ENCODE measurements at regions not wholly inside any gene's neighbourhood (a gene's known extent, or its start where the extent isn't known, plus 50 kb on each side); places are given as distances from the start of the nearest gene placed in this dataset.

DNA sequence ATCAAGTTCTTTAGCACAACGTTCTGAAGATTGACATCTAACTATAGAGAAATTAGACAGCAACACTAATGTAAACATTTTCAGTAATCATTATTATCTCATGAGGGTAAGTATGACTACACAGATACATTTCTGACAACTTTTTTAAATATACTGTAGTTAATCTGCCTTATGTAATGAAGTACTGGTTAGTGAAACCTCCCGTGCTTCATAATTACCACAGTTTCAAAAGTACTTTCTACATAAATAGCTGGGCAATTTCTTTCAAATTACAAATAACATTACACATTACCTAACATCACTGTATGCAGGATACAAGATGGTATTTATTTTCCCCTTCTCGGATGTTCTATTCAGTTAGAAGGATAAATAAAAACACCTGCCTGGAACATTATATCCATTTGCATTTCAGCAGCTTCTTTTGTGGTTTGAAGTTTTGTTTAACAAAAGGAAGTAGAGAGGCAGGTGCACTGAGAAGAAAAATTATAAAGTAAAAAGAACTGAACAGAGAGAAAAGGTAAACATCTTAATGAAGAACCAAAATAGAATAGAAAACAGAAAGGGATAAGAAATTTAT, 1241.5 kb upstream of the GBE1 start:
- TF ChIP-seq HOXB13 (CRISPR knock-in tag; IDR thresholded peaks at IDR 0.05; ENCODE audit: low read depth) = no peak
- TF ChIP-seq GATA3 (IDR thresholded peaks at IDR 0.05; ENCODE audit: borderline replicate concordance) = no peak
- no peak for TF ChIP-seq ZSCAN20 (CRISPR knock-in tag; IDR thresholded peaks at IDR 0.05)
- TF ChIP-seq, protein P1, sequence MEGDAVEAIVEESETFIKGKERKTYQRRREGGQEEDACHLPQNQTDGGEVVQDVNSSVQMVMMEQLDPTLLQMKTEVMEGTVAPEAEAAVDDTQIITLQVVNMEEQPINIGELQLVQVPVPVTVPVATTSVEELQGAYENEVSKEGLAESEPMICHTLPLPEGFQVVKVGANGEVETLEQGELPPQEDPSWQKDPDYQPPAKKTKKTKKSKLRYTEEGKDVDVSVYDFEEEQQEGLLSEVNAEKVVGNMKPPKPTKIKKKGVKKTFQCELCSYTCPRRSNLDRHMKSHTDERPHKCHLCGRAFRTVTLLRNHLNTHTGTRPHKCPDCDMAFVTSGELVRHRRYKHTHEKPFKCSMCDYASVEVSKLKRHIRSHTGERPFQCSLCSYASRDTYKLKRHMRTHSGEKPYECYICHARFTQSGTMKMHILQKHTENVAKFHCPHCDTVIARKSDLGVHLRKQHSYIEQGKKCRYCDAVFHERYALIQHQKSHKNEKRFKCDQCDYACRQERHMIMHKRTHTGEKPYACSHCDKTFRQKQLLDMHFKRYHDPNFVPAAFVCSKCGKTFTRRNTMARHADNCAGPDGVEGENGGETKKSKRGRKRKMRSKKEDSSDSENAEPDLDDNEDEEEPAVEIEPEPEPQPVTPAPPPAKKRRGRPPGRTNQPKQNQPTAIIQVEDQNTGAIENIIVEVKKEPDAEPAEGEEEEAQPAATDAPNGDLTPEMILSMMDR (IDR thresholded peaks at IDR 0.05) = no peak
- no peak for TF ChIP-seq RFX5 (IDR thresholded peaks at IDR 0.05)
- no peak for TF ChIP-seq POLR2A (IDR thresholded peaks at IDR 0.05; ENCODE audit: low read length)
- TF ChIP-seq, protein P2, sequence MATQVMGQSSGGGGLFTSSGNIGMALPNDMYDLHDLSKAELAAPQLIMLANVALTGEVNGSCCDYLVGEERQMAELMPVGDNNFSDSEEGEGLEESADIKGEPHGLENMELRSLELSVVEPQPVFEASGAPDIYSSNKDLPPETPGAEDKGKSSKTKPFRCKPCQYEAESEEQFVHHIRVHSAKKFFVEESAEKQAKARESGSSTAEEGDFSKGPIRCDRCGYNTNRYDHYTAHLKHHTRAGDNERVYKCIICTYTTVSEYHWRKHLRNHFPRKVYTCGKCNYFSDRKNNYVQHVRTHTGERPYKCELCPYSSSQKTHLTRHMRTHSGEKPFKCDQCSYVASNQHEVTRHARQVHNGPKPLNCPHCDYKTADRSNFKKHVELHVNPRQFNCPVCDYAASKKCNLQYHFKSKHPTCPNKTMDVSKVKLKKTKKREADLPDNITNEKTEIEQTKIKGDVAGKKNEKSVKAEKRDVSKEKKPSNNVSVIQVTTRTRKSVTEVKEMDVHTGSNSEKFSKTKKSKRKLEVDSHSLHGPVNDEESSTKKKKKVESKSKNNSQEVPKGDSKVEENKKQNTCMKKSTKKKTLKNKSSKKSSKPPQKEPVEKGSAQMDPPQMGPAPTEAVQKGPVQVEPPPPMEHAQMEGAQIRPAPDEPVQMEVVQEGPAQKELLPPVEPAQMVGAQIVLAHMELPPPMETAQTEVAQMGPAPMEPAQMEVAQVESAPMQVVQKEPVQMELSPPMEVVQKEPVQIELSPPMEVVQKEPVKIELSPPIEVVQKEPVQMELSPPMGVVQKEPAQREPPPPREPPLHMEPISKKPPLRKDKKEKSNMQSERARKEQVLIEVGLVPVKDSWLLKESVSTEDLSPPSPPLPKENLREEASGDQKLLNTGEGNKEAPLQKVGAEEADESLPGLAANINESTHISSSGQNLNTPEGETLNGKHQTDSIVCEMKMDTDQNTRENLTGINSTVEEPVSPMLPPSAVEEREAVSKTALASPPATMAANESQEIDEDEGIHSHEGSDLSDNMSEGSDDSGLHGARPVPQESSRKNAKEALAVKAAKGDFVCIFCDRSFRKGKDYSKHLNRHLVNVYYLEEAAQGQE (IDR thresholded peaks at IDR 0.05) = no peak
- no peak for TF ChIP-seq EHF (CRISPR knock-in tag; IDR thresholded peaks at IDR 0.05)
- no peak for TF ChIP-seq NFE2L2 (conservative IDR thresholded peaks at IDR 0.05; ENCODE audit: low read length)
- Histone ChIP-seq H3K4me1 (no peaks in the 10 kb centered on the region), H3K9me3 (no peaks in the 10 kb centered on the region), H3K27ac (no peak overlapping the region), H3K4me3 (no peak overlapping the region), H3K4me2 (no peak overlapping the region)
- no peak for ATAC-seq
- no peak for FAIRE-seq
- 10% methylated on average over 3 of the region's 3 CpGs for WGBS (ENCODE audit: missing lambda C conversion rate)
- DNase-seq (ENCODE audit: low read depth in 1 of 2, low spot score in 1 of 2) = no peak
- ChIA-PET POLR2A (no interaction called here), CTCF (no interaction called here)

DNA sequence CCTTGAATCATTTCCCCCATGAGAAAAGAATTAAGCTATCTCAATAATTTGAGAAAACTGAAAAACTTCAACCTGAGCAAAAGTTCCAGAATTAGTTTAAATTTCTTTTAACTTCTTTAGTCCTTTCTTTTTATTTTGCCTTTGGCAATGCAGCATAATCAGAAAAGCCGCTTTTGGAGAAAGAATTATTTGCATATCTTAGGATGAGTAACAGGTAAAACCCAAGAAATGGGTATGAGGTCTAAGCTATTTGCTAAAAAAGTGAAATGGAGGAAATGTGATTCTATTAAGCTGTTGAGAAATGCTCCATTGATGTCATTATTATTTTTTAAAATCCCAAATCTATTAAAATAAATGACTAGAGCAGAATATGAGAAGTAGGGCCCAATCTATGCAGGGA, 1238.3 kb upstream of the GBE1 start:
- no peaks in the 10 kb centered on the region for H3K4me1 ChIP-seq
- no peak for FAIRE-seq
- ATAC-seq = no peak
- no peak for TF ChIP-seq RCOR1 (IDR thresholded peaks at IDR 0.05; ENCODE audit: low read depth, low read length)
- no peak for TF ChIP-seq MAZ (IDR thresholded peaks at IDR 0.05; ENCODE audit: borderline replicate concordance, low read depth, low read length)
- TF ChIP-seq HDAC2 (IDR thresholded peaks at IDR 0.05) = no peak
- TF ChIP-seq NFE2L2 (conservative IDR thresholded peaks at IDR 0.05; ENCODE audit: low read length) = no peak
- no peak for TF ChIP-seq GATA3 (IDR thresholded peaks at IDR 0.05; ENCODE audit: borderline replicate concordance)
- no peak for TF ChIP-seq CBX2 (IDR thresholded peaks at IDR 0.05; ENCODE audit: borderline replicate concordance, low read depth)
- TF ChIP-seq POLR2AphosphoS2 (conservative IDR thresholded peaks at IDR 0.05; ENCODE audit: low read length) = no peak
- no peak for TF ChIP-seq POLR2A (IDR thresholded peaks at IDR 0.05; ENCODE audit: low read length)
- no peak for TF ChIP-seq NPAS2 (CRISPR knock-in tag; IDR thresholded peaks at IDR 0.05; ENCODE audit: borderline replicate concordance)
- TF ChIP-seq, protein P3, sequence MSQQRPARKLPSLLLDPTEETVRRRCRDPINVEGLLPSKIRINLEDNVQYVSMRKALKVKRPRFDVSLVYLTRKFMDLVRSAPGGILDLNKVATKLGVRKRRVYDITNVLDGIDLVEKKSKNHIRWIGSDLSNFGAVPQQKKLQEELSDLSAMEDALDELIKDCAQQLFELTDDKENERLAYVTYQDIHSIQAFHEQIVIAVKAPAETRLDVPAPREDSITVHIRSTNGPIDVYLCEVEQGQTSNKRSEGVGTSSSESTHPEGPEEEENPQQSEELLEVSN (IDR thresholded peaks at IDR 0.05; ENCODE audit: borderline replicate concordance, low read depth) = no peak
- TF ChIP-seq HOXB5 (CRISPR knock-in tag; IDR thresholded peaks at IDR 0.05) = no peak
- TF ChIP-seq RFX5 (IDR thresholded peaks at IDR 0.05) = no peak
- TF ChIP-seq CEBPB (IDR thresholded peaks at IDR 0.05) = no peak
- TF ChIP-seq ZC3H11A (IDR thresholded peaks at IDR 0.05) = no peak
- TF ChIP-seq, protein P4, sequence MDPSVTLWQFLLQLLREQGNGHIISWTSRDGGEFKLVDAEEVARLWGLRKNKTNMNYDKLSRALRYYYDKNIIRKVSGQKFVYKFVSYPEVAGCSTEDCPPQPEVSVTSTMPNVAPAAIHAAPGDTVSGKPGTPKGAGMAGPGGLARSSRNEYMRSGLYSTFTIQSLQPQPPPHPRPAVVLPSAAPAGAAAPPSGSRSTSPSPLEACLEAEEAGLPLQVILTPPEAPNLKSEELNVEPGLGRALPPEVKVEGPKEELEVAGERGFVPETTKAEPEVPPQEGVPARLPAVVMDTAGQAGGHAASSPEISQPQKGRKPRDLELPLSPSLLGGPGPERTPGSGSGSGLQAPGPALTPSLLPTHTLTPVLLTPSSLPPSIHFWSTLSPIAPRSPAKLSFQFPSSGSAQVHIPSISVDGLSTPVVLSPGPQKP (IDR thresholded peaks at IDR 0.05; ENCODE audit: low read depth, low read length) = no peak
- TF ChIP-seq, protein P2 (IDR thresholded peaks at IDR 0.05) = no peak
- TF ChIP-seq, protein P5, sequence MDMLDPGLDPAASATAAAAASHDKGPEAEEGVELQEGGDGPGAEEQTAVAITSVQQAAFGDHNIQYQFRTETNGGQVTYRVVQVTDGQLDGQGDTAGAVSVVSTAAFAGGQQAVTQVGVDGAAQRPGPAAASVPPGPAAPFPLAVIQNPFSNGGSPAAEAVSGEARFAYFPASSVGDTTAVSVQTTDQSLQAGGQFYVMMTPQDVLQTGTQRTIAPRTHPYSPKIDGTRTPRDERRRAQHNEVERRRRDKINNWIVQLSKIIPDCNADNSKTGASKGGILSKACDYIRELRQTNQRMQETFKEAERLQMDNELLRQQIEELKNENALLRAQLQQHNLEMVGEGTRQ (IDR thresholded peaks at IDR 0.05) = no peak
- no peak for TF ChIP-seq HOXA7 (CRISPR knock-in tag; IDR thresholded peaks at IDR 0.05)
- no peak for TF ChIP-seq MAFK (IDR thresholded peaks at IDR 0.05; ENCODE audit: partially characterized antibody)
- no peak for TF ChIP-seq EP300 (IDR thresholded peaks at IDR 0.05)
- no peak overlapping the region for H3K4me3 ChIP-seq
- no peak overlapping the region for H3K27ac ChIP-seq
- no peaks in the 10 kb centered on the region for H3K9me3 ChIP-seq
- ChIA-PET CTCF (no interaction called here), POLR2A (no interaction called here)
- 17% methylated on average over 1 of the region's 1 CpG for WGBS (ENCODE audit: missing lambda C conversion rate)
- DNase-seq (ENCODE audit: low read depth in 1 of 2, low spot score in 1 of 2) = no peak
- H3K4me2 ChIP-seq = no peak overlapping the region
